ENCODE measurements at regions not wholly inside any gene's neighbourhood (a gene's known extent, or its start where the extent isn't known, plus 50 kb on each side); places are given as distances from the start of the nearest gene placed in this dataset.
"Not testable (repeated sequence)": the region's sequence is repeated elsewhere in the genome, so short reads cannot be mapped to it uniquely, and the experiment has no call there.

DNA sequence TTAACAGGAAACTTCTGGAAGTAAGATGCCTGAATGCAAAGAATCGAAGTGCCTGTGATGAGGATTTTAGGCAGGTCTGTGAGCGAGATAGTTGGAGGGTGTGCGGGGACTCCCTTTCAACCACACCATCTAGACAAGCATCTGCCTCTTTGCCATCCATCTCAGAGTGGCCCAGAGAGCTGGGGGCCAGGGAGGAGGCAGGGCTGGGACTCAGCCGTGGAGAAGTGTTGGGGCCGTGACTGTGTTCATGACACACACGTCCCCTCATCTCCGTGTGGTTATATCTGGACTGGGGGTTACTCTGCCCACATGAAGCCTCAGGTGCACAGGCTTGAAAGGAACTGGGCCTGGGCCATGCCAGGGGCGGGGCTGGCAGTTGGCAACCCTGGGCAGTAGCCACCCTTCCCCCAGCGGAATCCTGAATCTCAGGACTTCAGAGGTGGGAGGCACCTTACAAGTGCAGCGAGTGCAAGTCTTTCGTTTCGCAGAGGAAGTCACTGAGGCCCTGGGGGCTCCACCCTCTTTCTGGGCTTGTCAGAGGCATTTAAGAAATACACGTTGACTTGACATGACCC lies 112.5 kb downstream of the SLC4A3 start:
- Mint-ChIP-seq H3K27ac (no peak overlapping the region), H3K27me3 (ENCODE audit: low read depth) (peaks cover 10% of the 10 kb centered on the region), H3K4me3 (no peak overlapping the region), H3K4me1 (ENCODE audit: low read depth) (no peaks in the 10 kb centered on the region), H3K9me3 (no peaks in the 10 kb centered on the region), H3K36me3 (ENCODE audit: low read depth) (no peaks in the 10 kb centered on the region)

DNA sequence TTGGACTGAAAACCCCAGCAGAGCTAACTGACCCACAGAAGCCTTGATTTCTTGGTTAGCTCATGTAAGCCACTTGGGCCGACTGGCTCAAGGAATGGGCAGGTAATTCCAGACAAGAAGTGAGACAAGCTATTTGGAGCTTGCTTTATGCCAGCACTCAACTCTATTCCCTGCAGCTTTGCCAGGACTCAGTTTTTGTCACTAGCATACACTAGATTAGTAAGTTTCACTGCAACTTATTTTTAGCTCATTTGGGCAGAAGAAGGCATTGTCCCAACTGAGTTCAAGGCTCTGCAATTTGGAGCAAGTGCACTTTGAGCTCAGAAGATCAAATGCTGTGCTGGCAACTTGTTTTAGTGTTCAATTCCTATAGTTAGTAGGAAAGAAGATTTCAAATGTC lies 116.1 kb downstream of the SLC4A3 start:
- no peaks in the 10 kb centered on the region for H3K27me3 Mint-ChIP-seq (ENCODE audit: low read depth)

DNA sequence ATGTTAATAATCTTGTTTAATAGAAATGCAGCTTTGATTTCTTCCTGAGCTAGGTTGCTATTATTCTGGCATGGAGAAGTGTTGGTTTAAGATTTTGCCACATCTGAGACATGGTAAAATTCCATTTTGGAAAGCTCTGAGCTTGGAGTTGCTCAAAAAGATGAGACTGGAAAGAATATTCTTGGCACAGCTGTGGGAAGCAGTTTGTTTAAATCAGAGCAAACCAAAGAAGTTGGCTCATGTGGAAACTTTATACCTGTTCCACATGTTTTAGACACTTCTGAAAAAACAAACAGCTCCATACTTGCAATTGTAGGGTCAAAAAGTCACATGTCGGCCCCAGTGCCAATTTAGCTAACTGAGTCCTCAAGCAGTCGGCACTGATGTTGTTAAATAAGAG lies 116.6 kb downstream of the SLC4A3 start:
- Mint-ChIP-seq H3K4me1 (ENCODE audit: low read depth) (no peaks in the 10 kb centered on the region), H3K4me3 (no peak overlapping the region), H3K27me3 (ENCODE audit: low read depth) (no peaks in the 10 kb centered on the region), H3K9me3 (no peaks in the 10 kb centered on the region), H3K36me3 (ENCODE audit: low read depth) (no peaks in the 10 kb centered on the region), H3K27ac (no peak overlapping the region)

More for the DNA sequence above, 116.1 kb downstream of the SLC4A3 start:
- H3K27ac Mint-ChIP-seq, result no peak overlapping the region
- no peak overlapping the region for H3K4me3 Mint-ChIP-seq
- H3K9me3 Mint-ChIP-seq, result no peaks in the 10 kb centered on the region
- no peaks in the 10 kb centered on the region for H3K36me3 Mint-ChIP-seq (ENCODE audit: low read depth)
- H3K4me1 Mint-ChIP-seq (ENCODE audit: low read depth), result no peaks in the 10 kb centered on the region

DNA sequence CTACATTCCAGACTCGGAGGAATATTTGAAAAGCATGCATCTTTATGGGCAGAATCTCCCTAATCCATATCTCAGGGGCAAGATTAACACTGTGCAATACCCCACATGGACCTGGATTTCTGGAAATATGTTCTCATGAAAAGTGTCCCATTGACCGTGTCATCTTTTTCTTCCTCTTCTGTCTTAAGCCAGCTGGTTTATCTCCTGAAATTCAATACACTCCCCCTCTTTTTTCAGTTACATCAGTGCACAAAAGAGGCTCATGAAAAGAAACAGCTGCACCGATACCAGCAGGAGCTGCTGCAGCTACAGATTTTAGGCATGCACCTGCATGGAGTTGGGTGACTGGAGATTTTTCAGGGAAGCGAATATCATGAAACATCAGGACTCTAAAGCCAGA lies 117.2 kb downstream of the SLC4A3 start:
- H3K4me3 Mint-ChIP-seq, result no peak overlapping the region
- H3K36me3 Mint-ChIP-seq (ENCODE audit: low read depth), result no peaks in the 10 kb centered on the region
- no peaks in the 10 kb centered on the region for H3K4me1 Mint-ChIP-seq (ENCODE audit: low read depth)
- H3K27me3 Mint-ChIP-seq (ENCODE audit: low read depth), result no peaks in the 10 kb centered on the region
- H3K27ac Mint-ChIP-seq, result no peak overlapping the region
- no peaks in the 10 kb centered on the region for H3K9me3 Mint-ChIP-seq

DNA sequence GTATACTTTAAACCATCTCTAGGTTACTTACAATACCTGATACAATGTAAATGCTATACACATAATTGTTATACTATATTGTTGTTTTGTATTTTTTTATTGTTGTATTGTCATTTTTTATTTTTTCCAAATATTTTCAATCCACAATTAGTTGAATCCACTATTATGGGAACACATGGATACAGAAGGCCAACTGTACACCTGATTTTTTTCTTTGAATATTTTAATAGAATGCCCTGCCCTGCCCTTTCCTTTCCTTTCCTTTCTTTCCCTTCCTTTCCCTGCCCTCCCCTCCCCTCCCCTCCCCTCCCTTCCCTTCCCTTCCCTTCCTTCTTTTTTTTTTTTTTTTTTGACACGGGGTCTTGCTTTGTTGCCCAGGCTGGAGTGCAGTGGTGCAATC lies 120.2 kb downstream of the SLC4A3 start:
- Mint-ChIP-seq H3K27me3 (ENCODE audit: low read depth) (no peaks in the 10 kb centered on the region), H3K9me3 (peaks cover 4% of the 10 kb centered on the region), H3K27ac (no peak overlapping the region), H3K4me1 (ENCODE audit: low read depth) (no peaks in the 10 kb centered on the region), H3K4me3 (no peak overlapping the region), H3K36me3 (ENCODE audit: low read depth) (no peaks in the 10 kb centered on the region)

DNA sequence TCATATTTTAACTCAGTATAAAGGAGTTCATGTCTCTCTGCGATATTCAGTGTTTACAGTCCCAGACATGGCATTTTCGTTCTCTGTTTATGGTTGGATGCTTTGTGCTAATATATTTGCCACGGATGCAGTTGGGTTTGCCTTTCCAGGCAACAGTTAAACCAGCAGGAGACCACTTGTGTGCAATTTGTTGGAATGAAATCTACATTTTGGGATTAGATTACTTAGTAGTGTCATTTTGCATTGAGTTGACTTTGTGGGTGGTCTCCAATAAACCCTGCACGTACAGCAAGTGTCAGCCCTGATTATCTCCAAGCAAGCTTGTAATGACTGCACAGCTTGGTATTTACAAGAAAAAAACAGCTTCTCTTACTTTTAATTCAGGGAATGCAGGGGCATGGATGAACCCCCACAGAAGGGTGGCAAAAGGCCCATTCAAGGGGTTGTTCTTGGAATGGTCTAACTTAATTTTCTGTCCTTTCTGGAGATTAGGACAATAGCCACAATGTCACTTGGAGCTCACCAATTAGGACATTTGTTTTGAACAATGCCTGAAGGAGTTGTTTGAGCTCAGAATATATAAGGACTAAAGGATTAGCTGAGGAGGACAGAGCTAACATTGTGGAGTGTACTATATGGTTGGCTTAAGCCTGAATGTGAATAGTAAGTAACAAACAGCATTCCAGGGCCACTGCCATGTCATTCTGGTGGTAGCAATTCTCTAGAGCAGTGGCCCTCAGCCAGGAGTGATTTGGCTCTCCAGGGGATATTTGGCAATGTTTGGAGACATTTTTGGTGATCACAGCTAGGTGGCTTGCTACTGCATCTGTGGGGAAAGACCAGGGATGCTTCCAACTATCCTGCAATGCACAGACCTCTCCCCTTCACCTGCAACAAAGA lies 121.5 kb downstream of the SLC4A3 start:
- H3K27me3 Mint-ChIP-seq (ENCODE audit: low read depth), result no peaks in the 10 kb centered on the region
- no peak overlapping the region for H3K27ac Mint-ChIP-seq
- H3K9me3 Mint-ChIP-seq, result peaks cover 4% of the 10 kb centered on the region
- H3K4me1 Mint-ChIP-seq (ENCODE audit: low read depth), result no peaks in the 10 kb centered on the region
- H3K4me3 Mint-ChIP-seq, result no peak overlapping the region
- H3K36me3 Mint-ChIP-seq (ENCODE audit: low read depth), result no peaks in the 10 kb centered on the region

DNA sequence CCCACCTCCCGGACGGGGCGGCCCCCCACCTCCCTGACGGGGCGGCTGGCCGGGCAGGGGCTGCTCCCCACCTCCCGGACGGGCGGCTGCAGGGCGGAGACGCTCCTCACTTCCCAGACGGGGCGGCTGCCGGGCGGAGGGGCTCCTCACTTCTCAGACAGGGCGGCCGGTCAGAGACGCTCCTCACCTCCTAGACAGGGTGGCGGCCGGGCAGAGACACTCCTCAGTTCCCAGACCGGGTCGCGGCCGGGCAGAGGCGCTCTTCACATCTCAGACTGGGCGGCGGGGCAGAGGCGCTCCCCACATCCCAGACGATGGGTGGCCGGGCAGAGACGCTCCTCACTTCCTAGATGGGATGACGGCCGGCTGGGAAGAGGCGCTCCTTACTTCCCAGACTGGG lies 123.7 kb downstream of the SLC4A3 start:
- not testable (repeated sequence) for H3K4me1 Mint-ChIP-seq (ENCODE audit: low read depth); H3K27me3 Mint-ChIP-seq (ENCODE audit: low read depth); H3K4me3 Mint-ChIP-seq; H3K27ac Mint-ChIP-seq; H3K36me3 Mint-ChIP-seq (ENCODE audit: low read depth)
- peaks cover 22% of the 10 kb centered on the region for H3K9me3 Mint-ChIP-seq

DNA sequence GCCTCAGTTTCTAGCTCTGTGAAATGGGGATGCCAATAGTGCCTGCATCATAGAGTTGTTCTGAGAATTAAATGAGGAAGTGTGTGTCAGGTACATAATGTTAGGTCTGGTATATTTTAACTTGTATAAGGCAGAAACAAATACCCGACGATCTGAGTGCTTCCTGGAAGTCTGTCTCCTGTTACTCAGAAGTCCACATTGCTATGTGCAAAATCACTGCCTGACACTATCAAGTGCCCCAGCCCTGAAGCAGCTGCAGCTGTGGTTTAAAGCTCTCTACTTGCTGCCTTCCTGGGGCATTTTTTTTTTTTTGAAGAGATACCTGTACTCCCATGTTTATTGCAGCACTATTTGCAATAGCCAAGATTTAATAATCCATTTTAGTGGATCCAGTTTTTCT lies 125.3 kb downstream of the SLC4A3 start:
- no peaks in the 10 kb centered on the region for H3K4me1 Mint-ChIP-seq (ENCODE audit: low read depth)
- H3K36me3 Mint-ChIP-seq (ENCODE audit: low read depth), result no peaks in the 10 kb centered on the region
- H3K27me3 Mint-ChIP-seq (ENCODE audit: low read depth), result no peaks in the 10 kb centered on the region
- no peak overlapping the region for H3K4me3 Mint-ChIP-seq
- H3K27ac Mint-ChIP-seq, result no peak overlapping the region
- H3K9me3 Mint-ChIP-seq, result peaks cover 25% of the 10 kb centered on the region

DNA sequence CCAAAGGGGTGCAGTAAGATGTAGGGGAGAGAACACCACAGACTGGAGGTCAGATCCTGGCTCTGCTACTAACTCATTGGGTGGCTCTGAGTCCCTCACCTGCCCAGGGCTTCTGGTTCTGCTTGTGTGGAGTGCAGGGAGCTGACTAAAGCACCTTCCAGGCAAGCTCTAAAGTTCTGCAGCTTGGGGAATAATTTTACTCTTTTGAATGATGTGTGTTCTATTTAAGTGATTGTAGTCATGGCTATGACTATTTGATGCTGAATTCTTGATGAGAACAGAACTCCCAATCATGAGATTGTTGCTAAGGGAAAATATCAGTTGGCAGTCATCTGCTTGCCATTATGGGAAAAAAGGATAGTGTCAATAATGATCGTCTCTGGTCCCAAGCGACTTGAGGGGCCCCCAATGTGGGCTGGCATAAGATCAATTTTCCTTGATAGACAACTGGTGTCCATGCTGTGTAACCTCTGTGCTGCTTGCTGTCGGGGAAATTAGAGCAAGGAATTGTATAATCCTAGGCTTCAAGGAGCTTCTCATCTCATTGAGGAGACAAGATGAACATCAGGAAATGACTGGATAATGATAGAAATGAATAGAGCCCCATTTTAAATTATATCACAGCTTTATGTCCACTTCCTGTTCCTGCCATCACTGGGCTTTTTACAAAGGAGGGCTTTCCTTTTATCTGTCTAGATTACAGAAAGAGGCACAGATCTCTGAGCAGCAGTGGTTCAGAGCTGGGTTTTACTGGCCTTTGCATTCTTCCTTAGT lies 131.7 kb downstream of the SLC4A3 start:
- H3K36me3 Mint-ChIP-seq (ENCODE audit: low read depth), result no peaks in the 10 kb centered on the region
- no peak overlapping the region for H3K4me3 Mint-ChIP-seq
- no peaks in the 10 kb centered on the region for H3K27me3 Mint-ChIP-seq (ENCODE audit: low read depth)
- peaks cover 20% of the 10 kb centered on the region for H3K9me3 Mint-ChIP-seq
- H3K4me1 Mint-ChIP-seq (ENCODE audit: low read depth), result no peaks in the 10 kb centered on the region
- no peak overlapping the region for H3K27ac Mint-ChIP-seq

DNA sequence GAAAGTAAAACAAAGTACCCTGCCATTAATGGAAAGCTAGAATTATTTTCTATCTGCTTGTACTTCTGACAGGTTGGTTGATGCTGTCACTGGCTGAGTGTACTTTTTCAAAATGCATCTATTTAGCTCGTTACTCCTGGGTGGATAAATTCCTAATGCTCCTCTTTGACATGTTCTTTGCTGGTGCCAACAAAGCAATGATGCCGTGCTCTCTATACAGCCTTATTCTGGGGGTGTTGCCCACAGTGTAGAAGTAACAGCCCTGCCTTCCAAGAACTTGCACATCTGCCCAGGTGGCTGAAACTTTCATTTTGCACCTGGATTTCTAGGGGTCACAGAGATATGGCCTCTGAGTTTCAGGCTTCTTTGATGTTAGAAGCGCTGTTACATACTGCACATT lies 132.4 kb downstream of the SLC4A3 start:
- no peaks in the 10 kb centered on the region for H3K36me3 Mint-ChIP-seq (ENCODE audit: low read depth)
- H3K9me3 Mint-ChIP-seq, result peaks cover 17% of the 10 kb centered on the region
- H3K4me1 Mint-ChIP-seq (ENCODE audit: low read depth), result no peaks in the 10 kb centered on the region
- no peak overlapping the region for H3K4me3 Mint-ChIP-seq
- H3K27ac Mint-ChIP-seq, result no peak overlapping the region
- no peaks in the 10 kb centered on the region for H3K27me3 Mint-ChIP-seq (ENCODE audit: low read depth)

DNA sequence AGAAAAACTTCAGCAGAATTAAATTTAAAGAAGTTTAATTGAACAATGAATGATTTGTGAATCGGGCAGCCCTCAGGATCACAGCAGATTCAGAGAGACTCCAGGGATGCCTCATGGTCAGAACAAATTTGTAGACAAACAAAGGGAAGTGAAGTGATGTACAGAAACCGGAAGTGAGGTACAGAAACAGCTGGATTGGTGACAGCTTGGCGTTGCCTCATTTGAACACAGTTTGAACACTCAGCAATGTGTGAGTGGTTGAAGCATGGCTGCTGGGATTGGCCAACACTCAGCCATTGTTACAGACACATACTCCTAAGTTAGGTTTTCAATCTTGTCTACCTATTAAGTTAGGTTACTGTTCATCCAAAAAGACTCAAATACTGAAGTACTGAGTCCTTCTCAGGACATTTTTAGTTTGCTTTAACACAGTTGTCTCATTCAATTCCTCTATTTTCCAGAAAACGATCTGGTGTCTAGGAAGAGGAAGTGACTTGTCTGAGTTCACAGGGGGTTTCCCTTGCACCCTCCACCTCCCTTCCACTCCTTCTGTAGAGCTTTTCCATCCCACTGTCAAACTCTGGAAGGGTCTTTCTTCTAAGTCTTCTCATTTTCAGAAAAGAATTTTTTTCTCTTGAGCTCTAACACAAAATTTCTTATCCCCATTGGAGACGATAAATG lies 137.9 kb downstream of the SLC4A3 start:
- H3K27me3 Mint-ChIP-seq (ENCODE audit: low read depth), result no peaks in the 10 kb centered on the region
- H3K27ac Mint-ChIP-seq, result no peak overlapping the region
- no peaks in the 10 kb centered on the region for H3K4me1 Mint-ChIP-seq (ENCODE audit: low read depth)
- H3K4me3 Mint-ChIP-seq, result no peak overlapping the region
- H3K36me3 Mint-ChIP-seq (ENCODE audit: low read depth), result no peaks in the 10 kb centered on the region
- peaks cover 5% of the 10 kb centered on the region for H3K9me3 Mint-ChIP-seq

DNA sequence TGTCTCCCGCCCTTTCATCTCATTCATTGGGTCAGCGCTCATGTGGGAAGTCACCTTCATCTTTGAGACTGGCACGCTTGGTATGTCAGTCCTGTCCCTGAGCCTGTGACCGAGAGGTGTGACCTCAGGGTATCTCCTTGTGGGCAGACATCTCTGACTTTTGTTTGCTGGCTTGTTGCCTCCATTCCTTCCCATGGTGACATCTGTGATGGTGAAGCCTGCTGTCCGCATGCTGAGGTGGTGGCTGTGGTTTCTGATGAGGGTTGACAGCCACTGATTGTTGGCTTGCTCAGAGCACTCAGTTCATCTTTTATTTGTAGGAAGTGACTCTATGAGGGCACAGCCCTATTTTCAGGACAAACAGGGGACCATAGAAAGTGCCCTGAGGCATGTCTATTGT lies 139.2 kb downstream of the SLC4A3 start:
- no peaks in the 10 kb centered on the region for H3K36me3 Mint-ChIP-seq (ENCODE audit: low read depth)
- H3K4me3 Mint-ChIP-seq, result no peak overlapping the region
- H3K4me1 Mint-ChIP-seq (ENCODE audit: low read depth), result no peaks in the 10 kb centered on the region
- H3K9me3 Mint-ChIP-seq, result peaks cover 5% of the 10 kb centered on the region
- no peaks in the 10 kb centered on the region for H3K27me3 Mint-ChIP-seq (ENCODE audit: low read depth)
- H3K27ac Mint-ChIP-seq, result no peak overlapping the region

DNA sequence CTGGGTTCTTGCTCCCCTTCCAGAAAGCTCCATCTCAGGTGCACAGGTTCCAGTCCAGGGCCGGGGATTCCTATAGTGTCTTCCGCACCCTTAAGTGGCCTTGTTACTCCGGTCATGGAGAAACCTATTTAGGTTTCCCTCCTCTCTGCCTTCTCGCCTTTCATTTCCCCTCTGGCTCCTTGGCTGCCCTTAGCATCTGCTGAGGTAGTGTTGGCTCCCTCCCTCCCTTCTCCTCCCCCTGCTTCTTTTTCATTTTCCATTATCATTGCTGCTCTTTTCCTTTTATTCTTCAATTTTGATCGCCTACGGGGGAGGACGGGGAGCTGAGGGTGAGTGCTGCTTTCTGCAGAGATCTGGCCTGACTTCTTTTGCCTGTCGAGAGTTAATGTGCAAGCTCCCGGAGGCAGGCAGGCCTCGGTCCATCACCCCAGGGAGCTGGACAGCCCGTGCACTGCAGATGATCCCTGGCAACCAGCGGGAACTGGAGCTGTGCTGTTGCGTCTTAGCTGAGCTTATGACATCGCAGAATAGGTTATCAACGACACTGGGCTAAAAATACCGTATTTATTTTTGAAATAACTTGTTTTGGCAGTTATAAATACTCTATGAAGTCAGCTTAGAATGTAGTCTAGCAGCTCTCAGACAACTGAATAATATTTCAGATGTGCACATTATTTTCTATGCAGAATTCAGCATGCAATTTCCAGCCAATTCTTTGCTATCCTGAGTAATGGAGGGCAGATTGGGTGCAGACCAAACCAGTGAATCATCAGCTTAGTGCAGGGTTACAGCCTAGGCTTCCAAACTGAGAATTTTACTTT lies 141.9 kb downstream of the SLC4A3 start:
- Mint-ChIP-seq H3K27ac (no peak overlapping the region), H3K4me3 (no peak overlapping the region), H3K27me3 (ENCODE audit: low read depth) (no peaks in the 10 kb centered on the region), H3K36me3 (ENCODE audit: low read depth) (no peaks in the 10 kb centered on the region), H3K4me1 (ENCODE audit: low read depth) (no peaks in the 10 kb centered on the region), H3K9me3 (peaks cover 5% of the 10 kb centered on the region)

DNA sequence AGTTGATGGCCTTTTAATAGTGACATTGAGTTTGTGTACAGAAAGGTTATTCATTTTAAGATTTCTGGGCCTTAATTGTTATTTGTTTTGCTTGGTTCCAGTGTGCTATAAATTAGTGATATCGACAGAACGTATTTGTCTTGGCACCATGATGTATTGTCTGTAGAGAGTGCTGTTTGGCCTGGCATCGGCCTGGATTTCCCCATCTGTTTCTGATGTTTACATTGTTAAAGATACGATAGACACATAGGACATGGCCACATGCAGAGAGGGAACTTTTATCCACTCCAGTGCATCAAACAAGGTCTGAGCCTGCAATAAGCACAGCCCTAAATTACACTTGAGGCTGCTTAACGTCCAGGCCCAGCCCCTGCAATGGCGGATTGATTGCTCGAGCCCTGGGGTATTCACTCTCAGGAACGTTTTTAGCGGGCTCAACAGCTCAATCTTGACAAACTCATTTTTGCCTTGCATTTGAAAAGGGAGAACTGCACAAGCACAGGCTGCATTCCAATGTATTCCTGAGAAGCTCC lies 144.7 kb downstream of the SLC4A3 start:
- H3K9me3 Mint-ChIP-seq, result no peaks in the 10 kb centered on the region
- no peaks in the 10 kb centered on the region for H3K4me1 Mint-ChIP-seq (ENCODE audit: low read depth)
- no peak overlapping the region for H3K27ac Mint-ChIP-seq

More for the DNA sequence above, 144.7 kb downstream of the SLC4A3 start:
- H3K4me3 Mint-ChIP-seq, result no peak overlapping the region
- no peaks in the 10 kb centered on the region for H3K27me3 Mint-ChIP-seq (ENCODE audit: low read depth)
- H3K36me3 Mint-ChIP-seq (ENCODE audit: low read depth), result no peaks in the 10 kb centered on the region

All from T-helper 1 cell treated with Interleukin-12 subunit alpha and Interleukin-12 subunit beta and Interleukin-4 antibody, amounts not matched to agents 30 μg/mL and 1 μg/mL, for 36 hours (primary cell).